ENCODE measurements at regions not wholly inside any gene's neighbourhood (a gene's known extent, or its start where the extent isn't known, plus 50 kb on each side); places are given as distances from the start of the nearest gene placed in this dataset.
"Not testable (repeated sequence)": the region's sequence is repeated elsewhere in the genome, so short reads cannot be mapped to it uniquely, and the experiment has no call there.

DNA sequence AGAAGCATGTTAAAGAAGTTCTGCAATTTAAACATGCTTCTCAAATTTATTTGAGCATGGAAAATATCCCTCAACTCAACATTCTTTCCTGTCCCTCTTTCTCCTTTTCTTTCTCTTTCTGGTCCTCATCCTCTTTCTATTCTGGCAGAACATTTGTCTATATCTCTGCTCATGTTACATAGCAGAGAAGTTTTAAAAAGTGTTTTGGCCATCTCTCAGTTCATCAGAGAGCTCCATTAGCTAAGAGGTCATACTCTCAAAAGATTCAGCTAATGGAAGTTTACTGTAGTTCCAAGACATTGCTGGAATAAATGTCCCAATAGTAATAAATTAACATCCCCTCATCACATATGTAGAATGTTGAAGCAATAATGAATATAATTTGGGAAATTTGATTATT is 53.5 kb downstream of the XCL2 start:
- no peak for ATAC-seq

DNA sequence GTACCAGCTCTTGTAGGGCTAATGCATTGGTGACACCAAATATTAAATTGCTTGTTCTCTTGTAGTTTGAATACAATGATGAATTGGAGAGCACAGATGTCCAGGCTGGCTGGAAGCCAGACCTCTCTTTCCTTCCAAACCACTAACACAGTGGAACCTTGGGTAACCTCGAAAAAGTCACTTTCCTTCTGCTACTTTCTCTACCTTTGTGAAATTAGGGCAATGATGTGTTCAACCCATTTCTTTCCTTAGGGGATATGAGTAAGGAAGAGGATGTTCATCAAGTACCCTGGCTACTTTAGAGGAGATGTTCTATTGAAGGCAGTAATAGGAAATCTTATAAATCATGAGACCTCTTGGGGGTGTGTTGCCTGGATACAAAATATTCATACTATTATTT is 55.7 kb downstream of the XCL2 start:
- no peak for ATAC-seq

DNA sequence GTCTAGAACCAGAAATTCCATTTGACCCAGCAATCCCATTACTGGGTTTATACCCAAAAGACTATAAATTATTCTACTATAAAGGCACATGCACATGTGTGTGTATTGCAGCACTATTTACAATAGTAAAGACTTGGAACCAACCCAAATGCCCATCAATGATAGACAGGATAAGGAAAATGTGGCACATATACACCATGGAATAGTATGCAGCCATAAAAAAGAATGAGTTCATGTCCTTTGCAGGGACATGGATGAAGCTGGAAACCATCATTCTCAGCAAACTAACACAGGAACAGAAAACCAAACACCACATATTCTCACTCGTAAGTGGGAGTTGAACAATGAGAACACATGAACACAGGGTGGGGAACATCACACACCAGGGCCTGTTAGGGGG is 57.0 kb downstream of the XCL2 start:
- not testable (repeated sequence) for ATAC-seq

GRCh38 chr1:168485048-168485447 is 58.7 kb downstream of the XCL2 start:
- ATAC-seq, result no peak

DNA sequence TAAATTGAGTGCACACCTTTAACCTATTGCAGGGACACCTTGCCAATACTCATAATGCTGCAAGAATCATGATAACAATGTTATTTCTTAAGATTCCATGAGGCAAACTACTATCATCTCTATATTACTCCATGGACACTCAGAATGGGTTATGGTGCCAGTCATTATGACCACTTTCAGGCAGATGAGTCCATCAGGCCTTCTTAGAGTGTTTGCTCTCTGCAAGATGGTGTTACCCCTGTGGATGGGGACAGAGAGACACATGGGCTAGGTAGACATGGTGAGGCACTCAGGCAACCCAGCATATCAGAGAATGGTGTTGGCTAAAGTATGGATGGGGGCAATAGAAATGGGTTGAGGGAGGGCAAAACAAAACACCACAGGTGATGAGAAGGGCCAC is 59.7 kb downstream of the XCL2 start:
- ATAC-seq, result no peak

DNA sequence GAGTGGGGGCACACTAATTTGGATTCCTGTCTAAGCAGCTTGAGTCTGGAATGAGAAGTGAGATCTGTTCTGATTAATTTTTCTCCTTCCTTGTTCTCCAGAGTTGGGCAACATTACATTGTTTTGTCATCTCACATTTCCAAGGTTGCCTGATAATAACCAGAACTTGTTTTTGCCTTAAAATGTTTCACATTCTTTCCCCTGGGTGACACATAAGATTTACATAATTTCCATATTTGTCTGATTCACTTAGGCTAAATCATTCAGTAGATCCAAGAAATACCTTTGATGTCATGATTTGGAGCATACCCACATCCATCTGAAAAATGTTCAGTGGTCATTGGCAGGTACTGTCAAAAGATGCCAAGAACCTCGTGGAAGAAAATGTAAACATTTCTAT is 60.3 kb downstream of the XCL2 start:
- ATAC-seq, result peak; percentile 37

DNA sequence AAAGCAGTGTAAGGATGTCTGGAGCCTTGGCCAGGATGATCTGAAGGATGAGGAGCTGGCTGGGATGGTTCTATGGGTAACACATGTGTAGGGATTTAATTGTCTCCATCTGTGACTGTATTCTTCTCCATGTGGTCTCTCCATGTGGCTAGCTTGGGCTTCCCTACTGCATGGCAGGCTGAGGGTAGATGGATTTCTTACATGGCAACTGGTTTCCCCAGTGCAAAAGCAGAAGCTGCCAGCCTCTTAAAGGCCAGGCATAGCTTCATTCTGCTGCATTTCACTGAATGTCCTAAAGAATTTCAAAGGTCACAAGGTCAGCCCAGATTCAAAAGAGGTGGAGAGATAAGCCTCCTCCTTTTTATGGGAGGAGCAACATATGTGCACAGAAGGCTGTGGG is 61.7 kb downstream of the XCL2 start:
- ATAC-seq, result no peak

GRCh38 chr1:168481586-168481985 is 62.2 kb downstream of the XCL2 start:
- ATAC-seq, result no peak

- ATAC-seq, result no peak
These were observed 62.8 kb downstream of the XCL2 start for GRCh38 chr1:168480997-168481396.

GRCh38 chr1:168477792-168478191 is 66.0 kb downstream of the XCL2 start:
- no peak for ATAC-seq

GRCh38 chr1:168476588-168477385 is 67.0 kb downstream of the XCL2 start:
- ATAC-seq, result peak; percentile 93

DNA sequence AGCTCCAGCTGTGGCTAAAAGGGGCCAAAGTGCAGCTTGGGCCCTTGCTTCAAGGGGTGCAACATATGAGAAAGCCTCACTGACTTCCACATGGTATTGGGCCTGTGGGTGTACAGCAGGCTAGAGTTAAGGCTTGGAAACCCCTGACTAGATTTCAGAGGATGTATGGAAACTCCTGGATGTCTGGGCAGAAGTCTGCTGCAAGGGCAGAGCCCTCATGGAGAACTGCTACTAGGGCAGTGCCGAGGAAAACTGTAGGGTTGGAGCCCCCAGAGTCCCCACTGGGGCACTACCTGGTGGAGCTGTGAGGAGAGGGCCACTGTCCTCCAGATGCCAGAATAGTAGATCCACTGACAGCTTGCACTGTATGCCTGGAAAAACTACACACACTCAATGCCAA is 69.5 kb downstream of the XCL2 start:
- ATAC-seq, result no peak

- no peak for ATAC-seq
These were observed 70.7 kb downstream of the XCL2 start for GRCh38 chr1:168473126-168473525.

DNA sequence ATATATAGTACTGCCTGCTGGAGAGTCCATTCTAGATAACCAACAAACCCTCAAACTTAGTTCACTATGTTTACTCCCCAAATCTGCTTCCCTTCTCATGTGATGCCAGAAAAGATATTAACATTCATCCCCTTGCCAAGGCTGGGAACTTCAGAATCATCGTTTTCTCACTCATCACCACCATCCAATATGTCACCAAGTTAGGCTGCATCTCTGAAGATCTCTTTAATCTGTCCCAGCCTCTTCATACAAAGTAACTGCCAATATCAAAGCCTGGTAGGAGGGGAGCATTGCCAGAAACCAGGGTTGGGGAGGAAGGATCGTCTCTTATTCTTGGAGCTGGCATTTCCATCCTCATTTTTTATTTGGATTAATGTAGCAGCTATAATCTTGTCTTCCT is 71.6 kb downstream of the XCL2 start:
- ATAC-seq, result no peak

DNA sequence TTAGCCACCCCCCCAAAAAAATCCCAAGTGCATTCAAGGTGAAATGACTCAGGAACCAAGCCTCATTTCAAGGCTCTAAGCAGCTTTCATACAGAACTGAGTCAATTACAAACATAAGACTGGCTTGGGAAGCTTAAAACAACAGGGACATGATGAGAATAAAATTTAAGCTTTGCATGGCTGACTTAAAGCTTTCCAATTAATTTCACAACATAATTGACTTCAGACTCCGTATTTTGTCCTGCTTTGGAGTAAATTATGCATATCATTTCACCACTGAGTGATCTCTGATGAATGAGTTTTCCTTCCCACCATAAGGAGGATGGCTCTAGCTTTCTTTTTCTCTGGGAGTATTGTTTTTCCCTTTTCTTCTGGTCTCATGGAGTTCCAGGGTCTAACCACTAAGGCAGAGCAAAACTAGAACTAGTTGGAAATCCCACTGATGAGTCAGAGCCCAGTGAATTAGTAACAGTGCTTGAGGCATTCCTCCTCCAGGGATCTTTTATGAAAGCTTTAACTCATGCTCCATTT is 72.8 kb downstream of the XCL2 start:
- ATAC-seq, result peak; percentile 50

GRCh38 chr1:168469690-168470089 is 74.1 kb downstream of the XCL2 start:
- peak; percentile 97 for ATAC-seq

DNA sequence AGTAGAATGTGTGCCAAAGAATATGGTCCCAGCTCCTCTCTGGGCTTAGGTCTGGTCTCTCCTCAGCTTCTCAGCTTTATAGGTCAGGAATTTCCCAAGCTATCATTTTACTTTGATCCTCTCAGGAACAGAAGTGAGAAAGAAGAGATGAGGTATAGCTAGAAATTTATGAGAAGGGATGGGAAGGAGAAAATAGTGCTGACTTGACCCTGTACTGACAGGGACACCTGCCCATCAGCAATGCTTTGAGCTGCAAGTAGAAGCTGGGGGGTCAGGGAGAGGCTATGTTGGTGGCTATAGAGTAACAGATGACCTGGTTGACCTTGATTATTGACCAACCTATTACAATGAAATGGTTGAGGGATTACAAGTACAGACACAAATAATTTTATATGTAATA is 75.0 kb downstream of the XCL2 start:
- no peak for ATAC-seq

DNA sequence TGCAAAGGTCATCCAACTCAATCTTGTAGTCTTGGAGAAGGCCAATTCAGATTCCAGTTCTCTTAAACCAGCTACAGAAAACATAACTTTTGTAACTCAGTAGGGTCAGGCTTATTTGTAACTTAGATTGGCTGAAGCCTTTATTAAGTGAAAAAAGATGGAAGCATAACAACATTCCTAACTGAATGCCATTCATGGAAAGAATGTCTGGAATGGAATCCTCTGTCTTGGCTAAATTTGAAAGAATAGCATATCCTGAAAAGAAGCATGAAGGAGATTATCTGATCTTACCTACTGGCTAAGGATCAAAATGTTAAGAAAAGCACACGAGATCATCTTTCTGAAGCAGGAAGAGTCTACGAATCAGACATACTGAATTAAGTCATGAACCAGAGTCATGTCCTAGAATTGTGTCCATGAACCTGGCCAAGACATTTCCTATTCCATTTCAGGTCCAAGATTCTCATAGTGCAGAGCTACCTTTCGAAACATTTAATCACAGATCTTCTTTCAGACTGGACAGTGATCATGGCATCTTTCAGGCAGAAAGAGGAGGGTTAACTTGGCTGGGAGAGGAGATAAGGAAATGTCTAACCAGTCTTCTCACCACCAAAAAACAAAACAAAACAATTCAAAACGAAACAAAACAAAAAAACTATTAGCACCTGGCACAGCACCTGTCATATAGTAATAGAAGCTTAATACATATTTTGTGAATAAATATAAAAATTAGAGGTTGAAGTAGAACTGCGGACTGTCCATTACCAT is 75.6 kb downstream of the XCL2 start:
- ATAC-seq, result no peak

DNA sequence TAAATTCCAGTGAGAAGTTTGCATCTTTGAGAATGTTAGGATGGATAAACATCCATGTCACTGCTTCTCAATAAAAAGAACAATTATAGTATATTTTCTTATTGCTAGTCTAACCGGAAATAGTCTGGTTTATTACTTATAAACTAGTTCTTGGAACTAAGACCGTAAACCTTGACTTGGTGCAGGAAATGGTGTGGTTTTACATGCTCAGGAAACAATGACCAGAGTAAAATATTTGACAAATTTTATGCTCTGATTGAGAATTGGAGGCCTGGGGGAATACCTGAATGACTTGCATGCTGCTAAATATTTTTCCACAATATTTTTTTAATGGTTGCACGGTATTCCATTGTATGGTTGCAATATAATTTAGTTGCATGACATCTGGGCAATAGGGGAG is 76.3 kb downstream of the XCL2 start:
- no peak for ATAC-seq

DNA sequence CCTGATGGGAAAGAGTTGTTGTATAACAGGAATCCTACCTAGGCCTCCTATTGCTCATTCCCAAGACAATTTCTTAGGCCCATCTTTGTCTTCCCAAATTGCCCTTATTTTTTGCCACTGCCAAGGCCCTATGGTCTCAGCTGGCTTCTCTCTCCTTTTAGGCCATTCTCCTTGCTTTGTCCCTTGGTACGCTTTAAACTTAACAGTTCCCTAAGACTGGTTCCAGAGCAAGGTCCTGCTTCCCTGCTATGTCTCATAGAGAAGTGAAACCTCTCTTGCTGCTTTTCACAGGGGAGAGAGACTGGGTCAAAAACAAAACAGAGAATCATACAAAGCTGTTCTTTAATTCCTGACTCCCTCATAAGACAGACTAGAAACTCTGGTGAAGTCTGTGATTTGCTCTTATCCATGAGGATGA is 77.1 kb downstream of the XCL2 start:
- ATAC-seq, result no peak

DNA sequence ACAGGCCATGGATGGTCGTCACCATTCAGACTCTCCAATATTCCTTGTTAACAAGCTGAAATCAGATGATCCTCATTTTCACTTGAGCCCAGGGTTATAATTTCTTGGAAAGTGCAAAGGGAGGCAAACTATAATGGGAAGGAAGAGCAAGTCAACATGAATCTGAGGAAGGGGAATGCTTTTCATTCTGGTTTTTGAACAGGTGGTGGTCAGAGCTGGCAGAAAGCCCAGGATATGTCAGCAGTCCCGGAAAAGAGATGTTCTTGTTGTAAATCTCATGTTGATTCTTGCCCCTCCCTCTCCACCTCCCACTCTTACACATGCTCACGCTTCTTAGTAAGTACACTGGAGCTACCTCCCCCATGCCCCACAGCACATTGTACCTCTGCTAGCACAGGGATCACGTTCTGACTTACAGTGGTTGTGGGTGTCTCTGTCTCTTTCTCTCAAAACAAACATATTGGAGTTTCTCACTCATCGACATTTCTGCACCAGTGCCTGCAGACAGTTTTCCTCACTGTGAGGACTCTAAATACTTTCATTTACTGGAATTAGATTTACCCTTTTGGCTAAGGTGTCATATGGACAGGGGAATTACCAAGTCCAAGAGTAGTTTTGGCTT is 77.6 kb downstream of the XCL2 start:
- ATAC-seq, result peak; percentile 57

DNA sequence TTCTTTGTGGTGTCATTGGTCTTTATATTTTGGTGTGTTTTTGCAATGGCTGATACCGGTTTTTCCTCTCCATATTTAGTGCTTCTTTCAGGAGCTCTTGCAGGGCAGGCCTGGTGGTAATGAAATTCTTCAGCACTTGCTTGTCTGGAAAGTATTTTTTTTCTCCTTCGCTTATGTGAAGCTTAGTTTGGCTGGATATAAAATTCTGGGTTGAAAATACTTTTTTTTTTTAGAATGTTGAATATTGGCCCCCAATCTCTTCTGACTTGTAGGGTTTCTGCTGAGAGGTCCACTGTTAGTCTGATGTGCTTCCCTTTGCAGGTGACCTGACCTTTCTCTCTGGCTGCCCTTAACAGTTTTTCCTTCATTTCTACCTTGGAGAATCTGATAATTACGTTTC is 82.7 kb downstream of the XCL2 start:
- ATAC-seq, result not testable (repeated sequence)

DNA sequence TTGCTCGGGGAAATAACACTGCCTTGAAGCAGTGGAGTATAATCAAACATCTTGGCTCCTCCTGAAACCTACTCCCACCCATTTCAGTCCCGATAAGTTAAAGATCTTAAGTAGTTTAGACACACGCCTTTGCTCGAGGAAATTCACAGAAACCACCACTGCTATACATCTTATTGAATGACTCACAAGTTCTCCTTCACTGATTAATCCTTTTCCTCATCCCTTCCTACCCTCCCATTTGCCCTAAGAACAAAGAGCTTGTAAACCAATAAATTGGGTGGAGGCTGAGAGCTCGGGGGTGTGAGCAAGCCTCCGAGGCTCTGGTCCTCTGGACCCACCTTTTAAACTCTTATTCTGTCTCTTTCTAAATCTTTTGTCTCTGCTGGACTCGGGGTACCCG is 86.5 kb downstream of the XCL2 start:
- ATAC-seq, result not testable (repeated sequence)
